HCT116 (cell line): ENCODE measurements at regions not wholly inside any gene's neighbourhood (a gene's known extent, or its start where the extent isn't known, plus 50 kb on each side); places are given as distances from the start of the nearest gene placed in this dataset.

ENCODE experiments used
- EZH2 ChIP-seq: fragments of 200-600 bp; sonication (generic); IDR thresholded peaks from 2 replicates; pipeline ENCODE4 v1.6.1; 2017; ENCODE audit warnings: antibody characterized with exemption, mixed run types
- POLR2A ChIP-seq: IDR thresholded peaks from 2 replicates; pipeline ENCODE4 v1.7.0; 2011; ENCODE audit warnings: borderline replicate concordance; ENCODE audit not compliant: insufficient read depth, insufficient read length; ENCODE audit errors: extremely low read depth
- RAD21 ChIP-seq: IDR thresholded peaks from 2 replicates; pipeline ENCODE4 v1.6.1; 2012; ENCODE audit warnings: low read depth, mild to moderate bottlenecking
- YY1 ChIP-seq: IDR thresholded peaks from 2 replicates; pipeline ENCODE4 v1.6.1; 2011; ENCODE audit warnings: low read length, low read depth, moderate library complexity, mild to moderate bottlenecking; ENCODE audit not compliant: insufficient replicate concordance; ENCODE audit errors: extremely low read depth
- ZNF274 ChIP-seq: fragments of 200-500 bp; sonication (Bioruptor generic); IDR thresholded peaks from 2 replicates; pipeline ENCODE4 v1.6.1; 2014; ENCODE audit warnings: mild to moderate bottlenecking, low read depth, low read length, inconsistent platforms
- TF ChIP-seq, protein P1 (sequence below), 3 experiments: fragments of 200-600 bp in 1 of 3; sonication (generic) in 1 of 3; IDR thresholded peaks in 2 of 3; conservative IDR thresholded peaks in 1 of 3; 2 replicates each; pipeline ENCODE4 v1.5.1; 2012 to 2017; ENCODE audit warnings: low read depth in 2 of 3, low read length in 2 of 3, antibody characterized with exemption in 1 of 3, borderline replicate concordance in 1 of 3, control low read depth in 1 of 3, mild to moderate bottlenecking in 1 of 3, mixed read lengths in 1 of 3, mixed run types in 1 of 3, moderate library complexity in 1 of 3; ENCODE audit not compliant: insufficient read depth in 1 of 3
- TF ChIP-seq, protein P2 (sequence below): IDR thresholded peaks from 2 replicates; pipeline ENCODE4 v1.6.1; 2012; ENCODE audit warnings: low read depth

DNA sequence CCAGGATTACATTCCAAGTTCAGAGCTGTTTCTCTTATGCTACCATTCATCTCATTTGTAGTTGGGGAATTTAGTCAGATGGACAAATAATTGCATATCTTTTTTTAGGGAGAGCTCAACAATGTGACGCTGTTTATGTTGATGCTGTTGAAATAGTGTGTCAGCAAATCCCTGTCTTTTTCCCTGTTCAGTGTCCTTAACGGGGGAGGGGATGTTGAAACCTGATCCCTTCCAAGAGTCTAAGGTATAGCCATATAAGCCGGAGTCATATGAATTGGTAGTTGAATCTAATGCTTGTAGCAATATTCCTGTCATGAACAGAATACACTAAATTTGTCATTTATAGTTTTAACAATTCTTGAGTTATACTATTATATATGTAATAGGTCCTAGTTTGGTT lies 293.5 kb upstream of the FAT1 start:
- TF ChIP-seq, protein P1, sequence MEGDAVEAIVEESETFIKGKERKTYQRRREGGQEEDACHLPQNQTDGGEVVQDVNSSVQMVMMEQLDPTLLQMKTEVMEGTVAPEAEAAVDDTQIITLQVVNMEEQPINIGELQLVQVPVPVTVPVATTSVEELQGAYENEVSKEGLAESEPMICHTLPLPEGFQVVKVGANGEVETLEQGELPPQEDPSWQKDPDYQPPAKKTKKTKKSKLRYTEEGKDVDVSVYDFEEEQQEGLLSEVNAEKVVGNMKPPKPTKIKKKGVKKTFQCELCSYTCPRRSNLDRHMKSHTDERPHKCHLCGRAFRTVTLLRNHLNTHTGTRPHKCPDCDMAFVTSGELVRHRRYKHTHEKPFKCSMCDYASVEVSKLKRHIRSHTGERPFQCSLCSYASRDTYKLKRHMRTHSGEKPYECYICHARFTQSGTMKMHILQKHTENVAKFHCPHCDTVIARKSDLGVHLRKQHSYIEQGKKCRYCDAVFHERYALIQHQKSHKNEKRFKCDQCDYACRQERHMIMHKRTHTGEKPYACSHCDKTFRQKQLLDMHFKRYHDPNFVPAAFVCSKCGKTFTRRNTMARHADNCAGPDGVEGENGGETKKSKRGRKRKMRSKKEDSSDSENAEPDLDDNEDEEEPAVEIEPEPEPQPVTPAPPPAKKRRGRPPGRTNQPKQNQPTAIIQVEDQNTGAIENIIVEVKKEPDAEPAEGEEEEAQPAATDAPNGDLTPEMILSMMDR (IDR thresholded peaks at IDR 0.05 in 2 of 3, conservative IDR thresholded peaks at IDR 0.05 in 1 of 3; ENCODE audit: borderline replicate concordance in 1 of 3, insufficient read depth in 1 of 3, low read depth in 2 of 3, low read length in 2 of 3): no peak
- TF ChIP-seq, protein P2, sequence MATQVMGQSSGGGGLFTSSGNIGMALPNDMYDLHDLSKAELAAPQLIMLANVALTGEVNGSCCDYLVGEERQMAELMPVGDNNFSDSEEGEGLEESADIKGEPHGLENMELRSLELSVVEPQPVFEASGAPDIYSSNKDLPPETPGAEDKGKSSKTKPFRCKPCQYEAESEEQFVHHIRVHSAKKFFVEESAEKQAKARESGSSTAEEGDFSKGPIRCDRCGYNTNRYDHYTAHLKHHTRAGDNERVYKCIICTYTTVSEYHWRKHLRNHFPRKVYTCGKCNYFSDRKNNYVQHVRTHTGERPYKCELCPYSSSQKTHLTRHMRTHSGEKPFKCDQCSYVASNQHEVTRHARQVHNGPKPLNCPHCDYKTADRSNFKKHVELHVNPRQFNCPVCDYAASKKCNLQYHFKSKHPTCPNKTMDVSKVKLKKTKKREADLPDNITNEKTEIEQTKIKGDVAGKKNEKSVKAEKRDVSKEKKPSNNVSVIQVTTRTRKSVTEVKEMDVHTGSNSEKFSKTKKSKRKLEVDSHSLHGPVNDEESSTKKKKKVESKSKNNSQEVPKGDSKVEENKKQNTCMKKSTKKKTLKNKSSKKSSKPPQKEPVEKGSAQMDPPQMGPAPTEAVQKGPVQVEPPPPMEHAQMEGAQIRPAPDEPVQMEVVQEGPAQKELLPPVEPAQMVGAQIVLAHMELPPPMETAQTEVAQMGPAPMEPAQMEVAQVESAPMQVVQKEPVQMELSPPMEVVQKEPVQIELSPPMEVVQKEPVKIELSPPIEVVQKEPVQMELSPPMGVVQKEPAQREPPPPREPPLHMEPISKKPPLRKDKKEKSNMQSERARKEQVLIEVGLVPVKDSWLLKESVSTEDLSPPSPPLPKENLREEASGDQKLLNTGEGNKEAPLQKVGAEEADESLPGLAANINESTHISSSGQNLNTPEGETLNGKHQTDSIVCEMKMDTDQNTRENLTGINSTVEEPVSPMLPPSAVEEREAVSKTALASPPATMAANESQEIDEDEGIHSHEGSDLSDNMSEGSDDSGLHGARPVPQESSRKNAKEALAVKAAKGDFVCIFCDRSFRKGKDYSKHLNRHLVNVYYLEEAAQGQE: no peak
- TF ChIP-seq EZH2 (no peak), RAD21 (no peak), YY1 (no peak), POLR2A (no peak), ZNF274 (no peak)
